ENCODE measurements at regions not wholly inside any gene's neighbourhood (a gene's known extent, or its start where the extent isn't known, plus 50 kb on each side); places are given as distances from the start of the nearest gene placed in this dataset.

GRCh38 chr10:8768852-8769251 is 714.4 kb downstream of the GATA3 start:
- Histone ChIP-seq H3K9me3 (no peaks in the 10 kb centered on the region), H3K27ac (no peak overlapping the region), H3K27me3 (no peaks in the 10 kb centered on the region), H3K4me1 (no peaks in the 10 kb centered on the region), H3K4me3 (no peak overlapping the region), H3K36me3 (no peaks in the 10 kb centered on the region)
- TF ChIP-seq CTCF (IDR thresholded peaks at IDR 0.05): no peak
- DNase-seq: no peak
- intact Hi-C loops (cut with DNase I): no loop called here
- no peak for ATAC-seq

GRCh38 chr10:8776926-8777622 is 722.6 kb downstream of the GATA3 start:
- no peaks in the 10 kb centered on the region for H3K9me3 ChIP-seq
- no peak for DNase-seq
- intact Hi-C loops (cut with DNase I): no loop called here
- H3K36me3 ChIP-seq: no peaks in the 10 kb centered on the region
- peaks cover 0 to 5% of the 10 kb centered on the region in 2 donors for H3K27me3 ChIP-seq
- H3K4me1 ChIP-seq: no peaks in the 10 kb centered on the region
- no peak overlapping the region for H3K27ac ChIP-seq
- no peak for TF ChIP-seq CTCF (IDR thresholded peaks at IDR 0.05)
- ATAC-seq: no peak
- no peak overlapping the region for H3K4me3 ChIP-seq

- peaks cover 0 to 2% of the 10 kb centered on the region in 2 donors for H3K9me3 ChIP-seq
- ATAC-seq: no peak
- DNase-seq: no peak
- no peak overlapping the region for H3K4me3 ChIP-seq
- TF ChIP-seq CTCF (IDR thresholded peaks at IDR 0.05): no peak
- H3K27me3 ChIP-seq: peaks cover 0 to 5% of the 10 kb centered on the region in 2 donors
- H3K36me3 ChIP-seq: no peaks in the 10 kb centered on the region
- intact Hi-C loops (cut with DNase I): no loop called here
- no peak overlapping the region for H3K27ac ChIP-seq
- H3K4me1 ChIP-seq: no peaks in the 10 kb centered on the region
Observed at GRCh38 chr10:8778713-8779112, 724.2 kb downstream of the GATA3 start.

- Histone ChIP-seq H3K36me3 (no peaks in the 10 kb centered on the region), H3K27ac (no peak overlapping the region), H3K4me3 (no peak overlapping the region), H3K4me1 (no peaks in the 10 kb centered on the region), H3K9me3 (peaks cover 0 to 33% of the 10 kb centered on the region in 2 donors), H3K27me3 (no peaks in the 10 kb centered on the region)
- DNase-seq: no peak
- intact Hi-C loops (cut with DNase I): no loop called here
- no peak for ATAC-seq
- no peak for TF ChIP-seq CTCF (IDR thresholded peaks at IDR 0.05)
Observed at GRCh38 chr10:8787649-8788048, 733.2 kb downstream of the GATA3 start.

- intact Hi-C loops (cut with DNase I): no loop called here
- DNase-seq: no peak
- no peaks in the 10 kb centered on the region for H3K36me3 ChIP-seq
- no peak overlapping the region for H3K27ac ChIP-seq
- H3K9me3 ChIP-seq: peaks cover 0 to 29% of the 10 kb centered on the region in 2 donors
- H3K4me3 ChIP-seq: no peak overlapping the region
- ATAC-seq: no peak
- H3K27me3 ChIP-seq: no peaks in the 10 kb centered on the region
- TF ChIP-seq CTCF (IDR thresholded peaks at IDR 0.05): no peak
- H3K4me1 ChIP-seq: no peaks in the 10 kb centered on the region
Observed at GRCh38 chr10:8790390-8790789, 735.9 kb downstream of the GATA3 start.
